ENCODE measurements at regions not wholly inside any gene's neighbourhood (a gene's known extent, or its start where the extent isn't known, plus 50 kb on each side); places are given as distances from the start of the nearest gene placed in this dataset.
"Not testable (repeated sequence)": the region's sequence is repeated elsewhere in the genome, so short reads cannot be mapped to it uniquely, and the experiment has no call there.

GRCh38 chr20:50358166-50358565 is 152.0 kb upstream of the PTPN1 start:
- TF ChIP-seq CTCF (IDR thresholded peaks at IDR 0.05; ENCODE audit: low read depth, low read length) = no peak
- TF ChIP-seq POLR2A (IDR thresholded peaks at IDR 0.05; ENCODE audit: extremely low read depth, insufficient read length) = no peak
- no peak for TF ChIP-seq MYC (IDR thresholded peaks at IDR 0.05; ENCODE audit: low read depth, low read length)
- no peak for TF ChIP-seq MAX (IDR thresholded peaks at IDR 0.05; ENCODE audit: low read depth, low read length)
- DNase-seq (ENCODE audit: low read depth) = no peak
- H3K4me3 ChIP-seq (ENCODE audit: low read depth, low read length) = no peak overlapping the region

- DNase-seq (ENCODE audit: low read depth) = no peak
- H3K4me3 ChIP-seq (ENCODE audit: low read depth, low read length) = no peak overlapping the region
- TF ChIP-seq CTCF (IDR thresholded peaks at IDR 0.05; ENCODE audit: low read depth, low read length) (no peak), MYC (IDR thresholded peaks at IDR 0.05; ENCODE audit: low read depth, low read length) (no peak), MAX (IDR thresholded peaks at IDR 0.05; ENCODE audit: low read depth, low read length) (no peak), POLR2A (IDR thresholded peaks at IDR 0.05; ENCODE audit: extremely low read depth, insufficient read length) (no peak)
These were observed 151.2 kb upstream of the PTPN1 start for GRCh38 chr20:50358971-50359370.

- no peak overlapping the region for H3K4me3 ChIP-seq (ENCODE audit: low read depth, low read length)
- TF ChIP-seq MYC (IDR thresholded peaks at IDR 0.05; ENCODE audit: low read depth, low read length) (no peak), CTCF (IDR thresholded peaks at IDR 0.05; ENCODE audit: low read depth, low read length) (no peak), MAX (IDR thresholded peaks at IDR 0.05; ENCODE audit: low read depth, low read length) (no peak), POLR2A (IDR thresholded peaks at IDR 0.05; ENCODE audit: extremely low read depth, insufficient read length) (no peak)
- DNase-seq (ENCODE audit: low read depth) = no peak
These were observed 150.5 kb upstream of the PTPN1 start for GRCh38 chr20:50359607-50360217.

- H3K4me3 ChIP-seq (ENCODE audit: low read depth, low read length) = no peak overlapping the region
- TF ChIP-seq MYC (IDR thresholded peaks at IDR 0.05; ENCODE audit: low read depth, low read length) = no peak
- no peak for TF ChIP-seq CTCF (IDR thresholded peaks at IDR 0.05; ENCODE audit: low read depth, low read length)
- TF ChIP-seq POLR2A (IDR thresholded peaks at IDR 0.05; ENCODE audit: extremely low read depth, insufficient read length) = no peak
- TF ChIP-seq MAX (IDR thresholded peaks at IDR 0.05; ENCODE audit: low read depth, low read length) = no peak
- no peak for DNase-seq (ENCODE audit: low read depth)
These were observed 149.9 kb upstream of the PTPN1 start for GRCh38 chr20:50360218-50360672.

GRCh38 chr20:50360921-50361320 is 149.3 kb upstream of the PTPN1 start:
- no peak overlapping the region for H3K4me3 ChIP-seq (ENCODE audit: low read depth, low read length)
- DNase-seq (ENCODE audit: low read depth) = no peak
- TF ChIP-seq CTCF (IDR thresholded peaks at IDR 0.05; ENCODE audit: low read depth, low read length) = no peak
- no peak for TF ChIP-seq POLR2A (IDR thresholded peaks at IDR 0.05; ENCODE audit: extremely low read depth, insufficient read length)
- no peak for TF ChIP-seq MAX (IDR thresholded peaks at IDR 0.05; ENCODE audit: low read depth, low read length)
- TF ChIP-seq MYC (IDR thresholded peaks at IDR 0.05; ENCODE audit: low read depth, low read length) = no peak

- H3K4me3 ChIP-seq (ENCODE audit: low read depth, low read length) = not testable (repeated sequence)
These were observed 148.0 kb upstream of the PTPN1 start for GRCh38 chr20:50362177-50362576.

More at GRCh38 chr20:50362177-50362576, 148.0 kb upstream of the PTPN1 start:
- not testable (repeated sequence) for DNase-seq (ENCODE audit: low read depth)

Data from NB4 (cell line).